Bronchial epithelial cell (primary cell): ENCODE measurements at regions not wholly inside any gene's neighbourhood (a gene's known extent, or its start where the extent isn't known, plus 50 kb on each side); places are given as distances from the start of the nearest gene placed in this dataset.

Experiments
- DNase-seq: peaks from one replicate; pipeline ENCODE4 v3.0.0-alpha.2; 2010; ENCODE audit warnings: low read depth
- FAIRE-seq: peaks from 2 replicates; lab custom pipeline; 2011; peaks lifted over from hg19 to GRCh38; lab: Jason Lieb, UNC
- H3K27me3 ChIP-seq: 2 replicates; pipeline ENCODE4 v1.5.1; 2011; ENCODE audit warnings: low read length; ENCODE audit not compliant: control insufficient read depth, insufficient read depth
- H3K36me3 ChIP-seq: 2 replicates; pipeline ENCODE4 v1.5.1; 2011; ENCODE audit warnings: low read length; ENCODE audit not compliant: control insufficient read depth, insufficient read depth
- H3K4me3 ChIP-seq: 2 replicates; pipeline ENCODE4 v1.5.1; 2011; ENCODE audit warnings: mild to moderate bottlenecking, low read depth, low read length, control low read depth
- TF ChIP-seq, protein P1 (sequence below): IDR thresholded peaks from 2 replicates; pipeline ENCODE4 v1.5.1; 2011; ENCODE audit warnings: mild to moderate bottlenecking, moderate library complexity, low read length, control low read depth, inconsistent platforms; ENCODE audit not compliant: insufficient read depth, severe bottlenecking

DNA sequence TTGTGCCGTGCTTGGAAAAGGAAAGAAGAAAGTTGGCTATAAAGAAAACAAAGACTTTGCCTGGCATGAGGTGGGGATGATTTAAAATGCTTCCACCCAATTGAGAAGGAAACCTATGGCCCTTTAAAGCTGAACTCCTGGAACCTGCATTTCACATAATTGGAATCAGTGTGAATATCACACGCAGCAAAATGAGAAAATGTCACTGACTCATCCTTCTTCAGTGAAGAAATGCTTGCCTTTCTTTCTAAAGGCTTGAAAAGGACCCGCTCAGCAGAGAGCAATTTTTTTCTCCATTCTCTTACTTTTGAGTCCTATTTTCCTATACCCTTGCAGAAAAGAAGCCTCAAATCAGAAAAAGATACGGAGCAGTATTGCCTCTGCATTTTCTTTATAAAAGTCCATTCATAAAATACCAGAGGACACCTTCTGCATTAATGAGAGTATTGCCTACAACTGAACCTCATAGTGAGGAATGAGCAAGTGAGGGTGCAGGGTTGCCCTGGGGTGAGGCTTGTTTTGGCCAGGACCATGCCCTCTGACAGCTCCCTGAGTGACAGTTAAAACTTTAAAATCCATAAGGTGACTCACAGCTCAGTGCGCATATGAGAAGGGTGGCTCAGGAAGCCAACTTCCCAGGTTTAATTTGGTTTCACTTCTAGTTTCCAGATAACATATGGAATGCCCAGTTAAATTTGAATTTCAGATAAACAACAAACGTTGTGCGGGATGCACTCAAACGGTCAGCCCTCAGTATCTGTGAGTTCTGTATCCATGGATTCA lies 191.9 kb upstream of the GYPC start:
- DNase-seq (no peak), FAIRE-seq (no peak)
- no peaks in the 10 kb centered on the region for H3K27me3 ChIP-seq

DNA sequence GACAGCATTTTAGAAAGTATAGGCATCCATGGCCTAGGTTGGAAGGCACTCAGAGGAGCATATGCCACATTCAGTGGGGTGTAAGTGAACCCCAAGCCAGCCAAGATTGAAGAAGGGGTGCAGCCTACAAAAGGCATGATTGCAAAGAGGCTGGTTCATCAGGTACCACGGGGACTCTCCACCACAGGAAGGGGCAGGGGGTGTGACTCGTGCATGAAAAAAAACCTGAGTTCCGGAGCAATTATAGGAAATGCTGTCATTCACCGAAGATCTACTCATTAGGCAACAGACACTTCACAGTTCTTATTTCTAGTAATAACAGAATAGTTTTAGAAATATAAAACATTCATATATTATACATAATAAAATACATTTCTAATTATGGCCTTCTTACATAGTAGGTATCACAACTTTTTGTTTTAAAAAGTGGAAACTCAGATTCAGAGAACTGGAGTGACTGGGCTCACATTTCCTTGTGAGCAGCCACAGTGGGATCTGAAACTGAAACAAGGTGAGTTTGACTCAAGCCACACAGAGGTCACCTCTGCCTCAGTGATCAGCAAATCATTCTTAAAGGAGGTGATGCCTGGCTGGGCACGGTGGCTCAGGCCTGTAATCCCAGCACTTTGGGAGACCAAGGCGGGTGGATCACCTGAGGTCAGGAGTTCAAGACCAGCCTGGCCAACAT lies 188.4 kb upstream of the GYPC start:
- FAIRE-seq, result no peak

More for the DNA sequence above, 191.9 kb upstream of the GYPC start:
- H3K36me3 ChIP-seq, result no peaks in the 10 kb centered on the region
- no peak overlapping the region for H3K4me3 ChIP-seq
- TF ChIP-seq, protein P1, sequence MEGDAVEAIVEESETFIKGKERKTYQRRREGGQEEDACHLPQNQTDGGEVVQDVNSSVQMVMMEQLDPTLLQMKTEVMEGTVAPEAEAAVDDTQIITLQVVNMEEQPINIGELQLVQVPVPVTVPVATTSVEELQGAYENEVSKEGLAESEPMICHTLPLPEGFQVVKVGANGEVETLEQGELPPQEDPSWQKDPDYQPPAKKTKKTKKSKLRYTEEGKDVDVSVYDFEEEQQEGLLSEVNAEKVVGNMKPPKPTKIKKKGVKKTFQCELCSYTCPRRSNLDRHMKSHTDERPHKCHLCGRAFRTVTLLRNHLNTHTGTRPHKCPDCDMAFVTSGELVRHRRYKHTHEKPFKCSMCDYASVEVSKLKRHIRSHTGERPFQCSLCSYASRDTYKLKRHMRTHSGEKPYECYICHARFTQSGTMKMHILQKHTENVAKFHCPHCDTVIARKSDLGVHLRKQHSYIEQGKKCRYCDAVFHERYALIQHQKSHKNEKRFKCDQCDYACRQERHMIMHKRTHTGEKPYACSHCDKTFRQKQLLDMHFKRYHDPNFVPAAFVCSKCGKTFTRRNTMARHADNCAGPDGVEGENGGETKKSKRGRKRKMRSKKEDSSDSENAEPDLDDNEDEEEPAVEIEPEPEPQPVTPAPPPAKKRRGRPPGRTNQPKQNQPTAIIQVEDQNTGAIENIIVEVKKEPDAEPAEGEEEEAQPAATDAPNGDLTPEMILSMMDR, result no peak

DNA sequence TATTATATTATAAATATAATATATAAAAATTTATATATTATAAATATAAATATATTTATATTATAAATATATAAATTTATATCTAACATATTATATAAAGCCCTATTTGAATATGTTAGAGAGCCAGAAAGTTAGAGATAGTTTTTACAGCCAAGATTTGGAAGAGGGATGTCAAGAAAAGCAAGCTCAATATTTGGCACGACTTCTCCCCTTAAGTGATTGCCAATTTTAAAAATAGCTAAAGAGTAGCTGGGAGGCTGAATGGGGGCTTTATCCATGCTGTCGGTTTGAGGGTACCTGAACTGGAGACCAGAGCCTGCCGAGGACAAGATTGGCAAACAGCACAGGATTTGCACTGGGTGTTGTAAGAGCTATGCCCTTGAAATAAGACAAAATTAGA lies 180.9 kb upstream of the GYPC start:
- H3K4me3 ChIP-seq, result no peak overlapping the region
- no peaks in the 10 kb centered on the region for H3K27me3 ChIP-seq
- H3K36me3 ChIP-seq, result no peaks in the 10 kb centered on the region
- DNase-seq (no peak), FAIRE-seq (no peak)
- TF ChIP-seq, protein P1, result no peak

More for the DNA sequence above, 188.4 kb upstream of the GYPC start:
- H3K36me3 ChIP-seq, result no peaks in the 10 kb centered on the region
- H3K27me3 ChIP-seq, result no peaks in the 10 kb centered on the region
- no peak overlapping the region for H3K4me3 ChIP-seq
- TF ChIP-seq, protein P1, result no peak
- DNase-seq, result no peak

DNA sequence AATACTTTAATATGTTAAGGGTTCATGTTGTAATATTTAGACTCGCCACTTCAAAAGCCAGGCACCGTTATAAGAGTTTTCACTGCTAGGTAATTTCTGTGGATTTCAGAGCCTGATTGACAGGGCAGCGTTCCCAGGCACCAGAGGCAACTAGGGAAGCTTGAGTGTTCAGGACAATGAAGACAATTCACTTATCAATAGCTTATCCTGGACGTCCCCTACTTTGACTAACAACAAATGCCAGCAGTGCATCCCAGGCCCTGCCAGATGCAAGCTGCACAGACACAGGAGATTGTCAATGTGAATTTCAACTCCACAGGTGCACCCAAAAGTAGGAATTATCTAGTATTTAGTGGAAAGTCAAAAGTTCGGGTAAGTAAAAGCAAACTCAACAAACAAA lies 179.3 kb upstream of the GYPC start:
- DNase-seq (no peak), FAIRE-seq (no peak)
- H3K4me3 ChIP-seq, result no peak overlapping the region
- TF ChIP-seq, protein P1, result no peak
- H3K36me3 ChIP-seq, result no peaks in the 10 kb centered on the region
- no peaks in the 10 kb centered on the region for H3K27me3 ChIP-seq

DNA sequence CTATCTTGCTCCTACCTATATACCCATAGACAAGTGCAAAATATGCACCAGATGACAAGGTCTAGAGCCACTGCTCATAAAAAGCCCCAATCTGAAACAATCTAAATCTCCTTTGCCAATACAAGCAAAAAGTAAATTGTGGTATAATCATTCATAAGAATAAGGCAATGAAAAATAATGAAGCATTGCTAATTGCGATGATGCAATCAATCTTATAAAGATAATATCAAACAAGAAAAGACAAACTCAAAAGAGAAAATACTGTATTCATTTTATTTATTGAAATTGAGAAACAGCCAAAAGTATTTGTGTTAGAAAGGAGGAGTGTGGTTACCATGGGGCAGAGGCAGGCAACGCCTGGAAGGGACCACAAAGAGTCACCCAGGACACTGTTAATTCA lies 175.9 kb upstream of the GYPC start:
- Histone ChIP-seq H3K4me3 (no peak overlapping the region), H3K27me3 (no peaks in the 10 kb centered on the region), H3K36me3 (no peaks in the 10 kb centered on the region)
- TF ChIP-seq, protein P1, result no peak
- DNase-seq (no peak), FAIRE-seq (no peak)
